ENCODE measurements at regions not wholly inside any gene's neighbourhood (a gene's known extent, or its start where the extent isn't known, plus 50 kb on each side); places are given as distances from the start of the nearest gene placed in this dataset.

DNA sequence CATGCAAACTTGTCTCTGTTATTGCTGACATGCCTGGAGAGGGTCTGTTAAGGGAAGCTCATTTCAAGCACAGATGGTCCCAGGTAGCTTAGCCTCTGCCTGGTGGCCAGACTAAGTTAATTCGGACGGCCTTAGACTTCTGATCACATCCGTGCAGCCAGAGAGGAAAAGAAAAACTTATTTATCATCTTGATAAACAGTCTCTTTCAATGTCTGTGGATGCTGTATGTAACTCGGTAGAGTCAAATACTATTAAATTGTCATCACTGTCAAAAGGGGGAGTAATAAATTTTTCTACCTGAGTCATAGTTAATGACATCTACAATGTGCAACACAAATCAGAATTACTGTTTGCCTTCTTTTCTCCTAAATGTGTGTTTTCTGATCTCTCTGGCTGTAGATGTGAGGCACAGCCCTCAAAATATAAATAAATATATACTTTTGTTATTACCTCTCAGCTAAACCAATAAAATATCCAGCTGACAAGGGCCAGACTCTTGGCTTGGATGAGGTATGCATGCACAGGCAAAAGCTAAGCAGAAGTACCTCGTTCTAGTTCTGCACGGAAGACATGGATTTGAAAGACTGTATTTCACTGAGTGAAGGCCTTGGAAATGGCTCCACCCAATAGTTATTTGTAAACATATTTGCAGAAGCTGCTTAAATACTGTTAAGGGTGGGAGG, 530.0 kb downstream of the TAFA4 start:
- H3K4me3 ChIP-seq (replicated peaks; ENCODE audit: low read depth, low read length), result no peak overlapping the region
- no peak for DNase-seq (ENCODE audit: extremely low read depth, low read depth)
- TF ChIP-seq, protein P1, sequence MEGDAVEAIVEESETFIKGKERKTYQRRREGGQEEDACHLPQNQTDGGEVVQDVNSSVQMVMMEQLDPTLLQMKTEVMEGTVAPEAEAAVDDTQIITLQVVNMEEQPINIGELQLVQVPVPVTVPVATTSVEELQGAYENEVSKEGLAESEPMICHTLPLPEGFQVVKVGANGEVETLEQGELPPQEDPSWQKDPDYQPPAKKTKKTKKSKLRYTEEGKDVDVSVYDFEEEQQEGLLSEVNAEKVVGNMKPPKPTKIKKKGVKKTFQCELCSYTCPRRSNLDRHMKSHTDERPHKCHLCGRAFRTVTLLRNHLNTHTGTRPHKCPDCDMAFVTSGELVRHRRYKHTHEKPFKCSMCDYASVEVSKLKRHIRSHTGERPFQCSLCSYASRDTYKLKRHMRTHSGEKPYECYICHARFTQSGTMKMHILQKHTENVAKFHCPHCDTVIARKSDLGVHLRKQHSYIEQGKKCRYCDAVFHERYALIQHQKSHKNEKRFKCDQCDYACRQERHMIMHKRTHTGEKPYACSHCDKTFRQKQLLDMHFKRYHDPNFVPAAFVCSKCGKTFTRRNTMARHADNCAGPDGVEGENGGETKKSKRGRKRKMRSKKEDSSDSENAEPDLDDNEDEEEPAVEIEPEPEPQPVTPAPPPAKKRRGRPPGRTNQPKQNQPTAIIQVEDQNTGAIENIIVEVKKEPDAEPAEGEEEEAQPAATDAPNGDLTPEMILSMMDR (IDR thresholded peaks at IDR 0.05; ENCODE audit: low read depth, low read length, missing control alignments), result no peak

DNA sequence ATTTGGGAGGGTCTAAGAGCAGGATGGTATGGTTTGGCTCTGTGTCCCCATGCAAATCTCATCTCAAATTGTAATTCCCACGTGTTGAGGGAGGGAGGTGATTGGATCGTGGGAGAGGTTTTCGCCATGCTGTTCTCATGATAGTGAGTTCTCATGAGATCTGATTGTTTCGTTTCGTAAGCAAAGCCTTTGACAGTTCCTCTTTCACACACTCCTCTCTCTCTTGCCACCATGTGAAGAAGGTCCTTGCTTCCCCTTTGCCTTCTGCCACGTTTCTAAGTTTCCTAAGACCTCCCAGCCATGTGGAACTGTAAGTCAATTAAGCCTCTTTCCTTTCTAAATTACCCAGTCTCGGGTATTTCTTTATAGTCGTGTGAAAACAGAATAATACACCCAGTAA, 553.7 kb downstream of the TAFA4 start:
- no peak overlapping the region for H3K4me3 ChIP-seq (replicated peaks; ENCODE audit: low read depth, low read length)
- DNase-seq (ENCODE audit: extremely low read depth, low read depth), result no peak
- TF ChIP-seq, protein P1 (IDR thresholded peaks at IDR 0.05; ENCODE audit: low read depth, low read length, missing control alignments), result no peak

DNA sequence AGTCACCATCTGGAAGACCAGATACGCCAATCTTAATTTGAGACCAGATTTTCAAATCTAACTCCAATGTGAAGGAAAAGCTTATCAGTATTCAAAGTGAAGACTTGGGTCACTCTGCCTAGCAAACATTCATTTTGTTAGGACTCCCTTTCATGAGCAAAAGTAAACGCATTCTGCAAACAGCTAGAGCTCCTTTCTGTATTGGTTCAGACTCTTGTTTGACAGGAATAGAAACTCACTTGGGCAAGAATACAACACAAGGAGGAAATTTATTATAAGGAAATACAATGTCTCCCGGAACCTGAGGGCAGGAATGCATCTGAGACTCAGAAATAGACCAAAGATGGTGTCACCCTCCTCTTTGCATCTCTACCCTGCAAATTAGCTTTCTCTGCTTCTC, 558.6 kb downstream of the TAFA4 start:
- no peak overlapping the region for H3K4me3 ChIP-seq (replicated peaks; ENCODE audit: low read depth, low read length)
- DNase-seq (ENCODE audit: extremely low read depth, low read depth), result no peak
- TF ChIP-seq, protein P1 (IDR thresholded peaks at IDR 0.05; ENCODE audit: low read depth, low read length, missing control alignments), result no peak

DNA sequence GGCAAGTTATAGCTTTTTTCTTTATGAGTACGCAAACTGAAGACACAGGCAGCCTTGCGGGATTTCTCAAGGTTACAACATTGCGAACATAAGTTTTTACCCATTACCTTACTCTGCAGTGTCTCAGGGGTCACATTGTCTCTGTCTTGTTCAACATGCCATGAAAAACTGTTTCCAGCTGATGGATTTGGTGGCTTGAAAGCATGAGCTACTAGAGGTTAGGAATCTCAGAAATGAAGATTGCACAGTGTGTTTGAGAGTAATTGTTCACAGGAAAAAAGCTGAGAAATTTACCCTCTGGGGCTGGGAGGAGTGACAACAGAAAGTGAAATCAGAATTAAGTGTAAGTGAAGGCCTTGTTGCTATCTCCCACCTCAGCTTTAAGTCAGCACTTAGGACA, 568.6 kb downstream of the TAFA4 start:
- H3K4me3 ChIP-seq (replicated peaks; ENCODE audit: low read depth, low read length), result no peak overlapping the region
- TF ChIP-seq, protein P1 (IDR thresholded peaks at IDR 0.05; ENCODE audit: low read depth, low read length, missing control alignments), result no peak
- DNase-seq (ENCODE audit: extremely low read depth, low read depth), result no peak

DNA sequence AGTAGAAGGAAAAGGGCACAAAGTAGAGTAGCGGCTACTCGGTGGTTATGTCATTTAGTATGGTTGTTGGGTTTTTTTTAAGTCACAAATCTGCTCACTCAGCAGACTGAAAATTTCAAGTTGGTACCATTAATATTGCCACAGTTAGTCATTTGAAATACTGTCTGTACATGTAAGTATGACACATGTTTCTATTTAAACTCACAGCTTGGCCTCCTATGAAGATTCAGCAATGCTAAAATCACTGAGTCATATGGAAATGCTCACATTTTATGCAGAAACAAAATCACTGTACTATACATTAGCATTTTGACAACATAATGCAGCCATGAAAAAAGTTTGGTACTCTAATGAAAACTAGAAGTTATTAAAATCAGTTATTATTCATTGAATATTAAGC, 571.9 kb downstream of the TAFA4 start:
- DNase-seq (ENCODE audit: extremely low read depth, low read depth), result no peak
- TF ChIP-seq, protein P1 (IDR thresholded peaks at IDR 0.05; ENCODE audit: low read depth, low read length, missing control alignments), result no peak
- H3K4me3 ChIP-seq (replicated peaks; ENCODE audit: low read depth, low read length), result no peak overlapping the region

- TF ChIP-seq, protein P1 (IDR thresholded peaks at IDR 0.05; ENCODE audit: low read depth, low read length, missing control alignments), result no peak
- H3K4me3 ChIP-seq (replicated peaks; ENCODE audit: low read depth, low read length), result no peak overlapping the region
- no peak for DNase-seq (ENCODE audit: extremely low read depth, low read depth)
These were observed 586.6 kb downstream of the TAFA4 start for GRCh38 chr3:68345781-68346180.

DNA sequence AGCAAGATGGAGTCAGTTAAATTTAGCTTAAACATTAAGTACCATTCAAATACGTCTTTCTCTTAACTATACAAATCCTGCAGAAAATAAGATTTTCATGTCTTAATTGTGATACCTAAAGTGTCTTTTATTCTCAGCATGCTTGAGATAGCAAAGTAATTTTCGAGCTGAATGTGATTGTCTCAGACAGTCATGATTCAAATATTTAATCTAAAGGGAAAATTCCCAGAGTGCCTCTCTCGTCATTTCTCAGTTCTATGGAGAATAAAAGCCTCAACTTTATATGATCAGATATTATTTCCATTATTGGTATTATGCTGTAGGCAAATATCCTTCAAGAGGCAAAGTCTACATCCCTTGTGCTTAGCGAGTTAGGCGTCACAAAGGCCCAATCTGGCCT, 589.9 kb downstream of the TAFA4 start:
- no peak overlapping the region for H3K4me3 ChIP-seq (replicated peaks; ENCODE audit: low read depth, low read length)
- DNase-seq (ENCODE audit: extremely low read depth, low read depth), result no peak
- TF ChIP-seq, protein P1 (IDR thresholded peaks at IDR 0.05; ENCODE audit: low read depth, low read length, missing control alignments), result no peak

Data from HFF-Myc (cell line).